C4-2B (cell line): ENCODE measurements at regions not wholly inside any gene's neighbourhood (a gene's known extent, or its start where the extent isn't known, plus 50 kb on each side); places are given as distances from the start of the nearest gene placed in this dataset.

Source experiments
- H3K27ac ChIP-seq: fragments of 450-650 bp; 2 replicates; pipeline ENCODE4 v1.5.1; 2017
- ZFX ChIP-seq: fragments of 450-650 bp; IDR thresholded peaks from 2 replicates; pipeline ENCODE4 v1.6.1; 2017
- TF ChIP-seq, protein P1 (sequence below): fragments of 450-650 bp; conservative IDR thresholded peaks from 2 replicates; pipeline ENCODE4 v1.5.1; 2017; ENCODE audit warnings: mild to moderate bottlenecking

GRCh38 chr11:92682136-92682535 is 287.3 kb upstream of the MTNR1B start:
- TF ChIP-seq, protein P1, sequence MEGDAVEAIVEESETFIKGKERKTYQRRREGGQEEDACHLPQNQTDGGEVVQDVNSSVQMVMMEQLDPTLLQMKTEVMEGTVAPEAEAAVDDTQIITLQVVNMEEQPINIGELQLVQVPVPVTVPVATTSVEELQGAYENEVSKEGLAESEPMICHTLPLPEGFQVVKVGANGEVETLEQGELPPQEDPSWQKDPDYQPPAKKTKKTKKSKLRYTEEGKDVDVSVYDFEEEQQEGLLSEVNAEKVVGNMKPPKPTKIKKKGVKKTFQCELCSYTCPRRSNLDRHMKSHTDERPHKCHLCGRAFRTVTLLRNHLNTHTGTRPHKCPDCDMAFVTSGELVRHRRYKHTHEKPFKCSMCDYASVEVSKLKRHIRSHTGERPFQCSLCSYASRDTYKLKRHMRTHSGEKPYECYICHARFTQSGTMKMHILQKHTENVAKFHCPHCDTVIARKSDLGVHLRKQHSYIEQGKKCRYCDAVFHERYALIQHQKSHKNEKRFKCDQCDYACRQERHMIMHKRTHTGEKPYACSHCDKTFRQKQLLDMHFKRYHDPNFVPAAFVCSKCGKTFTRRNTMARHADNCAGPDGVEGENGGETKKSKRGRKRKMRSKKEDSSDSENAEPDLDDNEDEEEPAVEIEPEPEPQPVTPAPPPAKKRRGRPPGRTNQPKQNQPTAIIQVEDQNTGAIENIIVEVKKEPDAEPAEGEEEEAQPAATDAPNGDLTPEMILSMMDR, result no peak
- TF ChIP-seq ZFX, result no peak
- no peak overlapping the region for H3K27ac ChIP-seq

DNA sequence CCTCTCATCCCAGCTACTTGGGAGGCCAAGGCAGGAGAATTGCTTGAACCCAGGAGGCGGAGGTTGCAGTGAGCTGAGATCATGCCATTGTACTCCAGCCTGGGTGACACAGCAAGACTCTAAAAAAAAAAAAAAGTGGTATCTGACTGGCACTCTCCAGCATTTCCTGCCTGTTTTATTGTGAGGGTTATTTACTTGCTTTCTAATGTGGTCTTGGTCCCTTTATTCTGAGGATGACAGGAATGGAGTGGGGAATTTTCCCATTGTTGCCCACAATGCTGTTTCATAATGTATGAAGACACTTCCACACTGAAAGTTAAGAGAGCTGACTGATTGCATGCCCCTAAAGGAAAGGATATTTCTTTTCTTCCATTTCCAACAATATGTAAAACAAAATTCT is 286.5 kb upstream of the MTNR1B start:
- no peak overlapping the region for H3K27ac ChIP-seq
- TF ChIP-seq, protein P1, result no peak
- no peak for TF ChIP-seq ZFX

- TF ChIP-seq, protein P1, result no peak
- TF ChIP-seq ZFX, result no peak
- no peak overlapping the region for H3K27ac ChIP-seq
These were observed 284.4 kb upstream of the MTNR1B start for GRCh38 chr11:92685049-92685448.

DNA sequence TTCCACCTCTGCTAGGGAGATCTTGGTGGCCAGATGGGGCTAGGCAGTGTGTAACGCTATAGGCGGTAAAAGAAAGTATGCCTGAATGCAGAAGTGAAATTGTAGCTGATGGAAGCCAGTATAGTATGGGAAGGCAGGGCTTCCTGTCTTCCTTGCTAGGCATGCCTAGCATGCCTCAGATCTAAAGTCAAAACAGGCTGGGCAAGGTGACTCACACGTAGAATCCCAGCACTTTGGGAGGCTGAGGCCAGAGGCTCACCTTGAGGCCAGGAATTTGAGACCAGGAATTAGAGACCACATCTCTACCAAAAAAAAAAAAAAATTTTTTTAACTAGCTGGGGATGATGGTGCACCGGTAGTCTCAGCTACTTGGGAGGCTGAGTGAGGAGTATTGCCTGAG is 281.7 kb upstream of the MTNR1B start:
- TF ChIP-seq ZFX, result no peak
- TF ChIP-seq, protein P1, result no peak

GRCh38 chr11:92688416-92688815 is 281.0 kb upstream of the MTNR1B start:
- TF ChIP-seq ZFX, result no peak
- TF ChIP-seq, protein P1, result no peak
- no peak overlapping the region for H3K27ac ChIP-seq

More for the DNA sequence above, 281.7 kb upstream of the MTNR1B start:
- H3K27ac ChIP-seq, result no peak overlapping the region

GRCh38 chr11:92692826-92693546 is 276.5 kb upstream of the MTNR1B start:
- TF ChIP-seq, protein P1, result no peak
- no peak for TF ChIP-seq ZFX
- H3K27ac ChIP-seq, result no peak overlapping the region

- TF ChIP-seq, protein P1, result no peak
- TF ChIP-seq ZFX, result no peak
These were observed 273.4 kb upstream of the MTNR1B start for GRCh38 chr11:92696076-92696475.

More at GRCh38 chr11:92696076-92696475, 273.4 kb upstream of the MTNR1B start:
- H3K27ac ChIP-seq, result no peak overlapping the region
